ENCODE measurements at regions not wholly inside any gene's neighbourhood (a gene's known extent, or its start where the extent isn't known, plus 50 kb on each side); places are given as distances from the start of the nearest gene placed in this dataset.

DNA sequence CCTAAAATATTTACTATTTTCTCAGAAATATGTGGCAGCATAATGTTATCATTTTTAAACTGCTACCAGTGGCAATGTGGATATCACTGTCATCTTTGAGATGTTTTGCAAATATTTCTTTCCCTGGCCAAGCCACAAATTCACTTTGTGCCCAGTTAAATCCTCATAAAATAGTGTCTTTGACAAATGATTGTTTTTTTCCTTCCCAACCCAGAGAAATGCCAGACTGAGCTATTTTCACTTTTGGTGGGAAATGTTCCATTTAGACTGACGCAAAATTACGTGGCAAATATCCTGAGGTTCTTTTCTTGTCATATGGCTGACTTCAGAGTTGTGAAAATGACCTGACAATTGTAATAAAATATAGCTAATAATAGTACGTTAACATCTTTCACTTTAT, 807.0 kb upstream of the SOX9 start:
- intact Hi-C loops (cut with micrococcal nuclease) = no loop called here
- Histone ChIP-seq H3K9me3 (replicated peaks; ENCODE audit: control insufficient read depth, insufficient read depth, low read length) (no peaks in the 10 kb centered on the region), H3K27ac (ENCODE audit: insufficient read depth, low read depth, low read length) (no peak overlapping the region), H3K9ac (replicated peaks; ENCODE audit: extremely low read depth, insufficient read depth, low read length) (no peak overlapping the region), H3K9me1 (replicated peaks; ENCODE audit: control insufficient read depth, extremely low read depth, insufficient read depth, low read length) (no peaks in the 10 kb centered on the region), H3K4me2 (ENCODE audit: insufficient read depth, low read length) (no peak overlapping the region), H3K36me3 (ENCODE audit: control insufficient read depth in 2 of 2, extremely low read depth in 1 of 2, insufficient read depth in 2 of 2, low read length in 2 of 2) (no peaks in the 10 kb centered on the region), H4K20me1 (replicated peaks; ENCODE audit: control insufficient read depth, extremely low read depth, insufficient read depth, low read length) (no peaks in the 10 kb centered on the region), H3K4me1 (ENCODE audit: control insufficient read depth, extremely low read depth, insufficient read depth, low read length) (no peaks in the 10 kb centered on the region), H2AFZ (ENCODE audit: low read depth, low read length) (no peak overlapping the region), H3K27me3 (ENCODE audit: control insufficient read depth in 2 of 2, insufficient read depth in 2 of 2, low read length in 2 of 2) (no peaks in the 10 kb centered on the region), H3K4me3 (replicated peaks in 1 of 3; ENCODE audit: insufficient read depth in 1 of 3, low read depth in 1 of 3, low read length in 3 of 3) (no peak overlapping the region), H3K79me2 (ENCODE audit: control insufficient read depth, insufficient read depth, low read length) (no peaks in the 10 kb centered on the region)
- CTCF ChIA-PET = no interaction called here
- DNase-seq (ENCODE audit: low read depth, low spot score) (no peak), FAIRE-seq (no peak)
- BruUV-seq (replicated peaks) = no TSS peak
- POLR2A ChIA-PET = no interaction called here
- dilution Hi-C loops (cut with MboI; ENCODE audit: extremely low pct_ligation_motif_present, low sequenced_read_pairs) = no loop called here
- TF ChIP-seq POLR2AphosphoS5 (IDR thresholded peaks at IDR 0.05; ENCODE audit: insufficient read depth, low read depth, low read length) (no peak), GATA2 (IDR thresholded peaks at IDR 0.05; ENCODE audit: insufficient read depth, insufficient read length, low read depth, low read length) (no peak), MYC (IDR thresholded peaks at IDR 0.05; ENCODE audit: low read depth, low read length) (no peak), JUN (IDR thresholded peaks at IDR 0.05; ENCODE audit: borderline replicate concordance, insufficient read depth, insufficient read length, low read depth) (no peak), EZH2 (IDR thresholded peaks at IDR 0.05; ENCODE audit: borderline replicate concordance, low read depth, low read length, severe bottlenecking) (no peak), POLR2A (IDR thresholded peaks at IDR 0.05; ENCODE audit: low read depth, low read length) (no peak), FOS (IDR thresholded peaks at IDR 0.05; ENCODE audit: borderline replicate concordance, insufficient read depth, low read length) (no peak)
- TF ChIP-seq, protein P1, sequence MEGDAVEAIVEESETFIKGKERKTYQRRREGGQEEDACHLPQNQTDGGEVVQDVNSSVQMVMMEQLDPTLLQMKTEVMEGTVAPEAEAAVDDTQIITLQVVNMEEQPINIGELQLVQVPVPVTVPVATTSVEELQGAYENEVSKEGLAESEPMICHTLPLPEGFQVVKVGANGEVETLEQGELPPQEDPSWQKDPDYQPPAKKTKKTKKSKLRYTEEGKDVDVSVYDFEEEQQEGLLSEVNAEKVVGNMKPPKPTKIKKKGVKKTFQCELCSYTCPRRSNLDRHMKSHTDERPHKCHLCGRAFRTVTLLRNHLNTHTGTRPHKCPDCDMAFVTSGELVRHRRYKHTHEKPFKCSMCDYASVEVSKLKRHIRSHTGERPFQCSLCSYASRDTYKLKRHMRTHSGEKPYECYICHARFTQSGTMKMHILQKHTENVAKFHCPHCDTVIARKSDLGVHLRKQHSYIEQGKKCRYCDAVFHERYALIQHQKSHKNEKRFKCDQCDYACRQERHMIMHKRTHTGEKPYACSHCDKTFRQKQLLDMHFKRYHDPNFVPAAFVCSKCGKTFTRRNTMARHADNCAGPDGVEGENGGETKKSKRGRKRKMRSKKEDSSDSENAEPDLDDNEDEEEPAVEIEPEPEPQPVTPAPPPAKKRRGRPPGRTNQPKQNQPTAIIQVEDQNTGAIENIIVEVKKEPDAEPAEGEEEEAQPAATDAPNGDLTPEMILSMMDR (IDR thresholded peaks at IDR 0.05; ENCODE audit: extremely low read depth in 1 of 2, insufficient read depth in 1 of 2, low read depth in 1 of 2, low read length in 2 of 2) = no peak
- TF ChIP-seq, protein P2, sequence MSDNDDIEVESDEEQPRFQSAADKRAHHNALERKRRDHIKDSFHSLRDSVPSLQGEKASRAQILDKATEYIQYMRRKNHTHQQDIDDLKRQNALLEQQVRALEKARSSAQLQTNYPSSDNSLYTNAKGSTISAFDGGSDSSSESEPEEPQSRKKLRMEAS (IDR thresholded peaks at IDR 0.05; ENCODE audit: insufficient read depth, insufficient read length) = no peak

All from endothelial cell of umbilical vein (primary cell).